Activated T-cell treated with anti-CD3 and anti-CD28 coated beads for 24 hours (primary cell): ENCODE measurements at regions not wholly inside any gene's neighbourhood (a gene's known extent, or its start where the extent isn't known, plus 50 kb on each side); places are given as distances from the start of the nearest gene placed in this dataset.

Experiments
- DNase-seq: peaks from one replicate; pipeline ENCODE4 v3.0.0-alpha.2; 2020; ENCODE audit warnings: low read depth

GRCh38 chr10:113967126-113967525, 76.5 kb upstream of the ADRB1 start:
- no peak for DNase-seq

DNA sequence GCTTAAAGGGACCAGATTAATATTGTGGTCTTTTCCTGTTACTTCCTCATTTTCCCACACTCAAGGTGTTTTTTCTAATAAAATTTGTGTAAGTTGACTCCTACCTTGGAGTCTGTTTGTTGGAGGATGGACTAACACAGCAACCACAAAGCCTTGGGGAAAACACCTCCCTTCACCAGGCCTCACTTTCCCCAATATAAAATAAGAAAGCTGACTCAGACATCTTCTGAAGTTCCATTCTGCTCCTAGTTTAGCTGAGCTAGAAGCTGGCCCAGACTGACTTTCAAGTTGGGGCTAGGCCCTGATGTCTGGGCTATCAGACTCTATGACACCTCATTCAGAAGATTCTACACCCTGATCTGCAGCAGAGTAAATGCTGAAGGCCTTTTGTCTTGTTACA, 73.0 kb upstream of the ADRB1 start:
- no peak for DNase-seq

GRCh38 chr10:113971349-113971973, 72.2 kb upstream of the ADRB1 start:
- DNase-seq = no peak

GRCh38 chr10:113977174-113977573, 66.5 kb upstream of the ADRB1 start:
- DNase-seq = no peak

DNA sequence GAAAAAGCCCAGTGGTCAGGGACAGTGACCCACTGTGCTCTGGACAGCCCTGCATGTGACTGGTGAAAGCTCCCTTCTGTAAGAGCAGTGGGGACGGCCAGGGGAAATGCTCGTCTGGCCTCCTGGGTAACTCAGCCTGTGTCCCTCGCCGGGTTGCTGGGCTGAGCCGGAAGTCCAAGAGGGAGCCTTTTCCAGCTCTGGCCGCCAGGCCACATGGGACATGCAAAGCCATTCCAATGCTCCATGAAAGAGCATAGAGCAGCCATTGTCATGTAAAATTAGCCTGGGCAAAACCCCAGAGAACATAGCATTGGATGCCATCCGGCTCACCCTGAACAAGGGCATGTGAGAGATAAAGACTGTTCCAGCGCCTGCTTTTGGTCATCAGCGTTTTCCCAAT, 64.9 kb upstream of the ADRB1 start:
- DNase-seq = no peak

- no peak for DNase-seq
These were observed 64.3 kb upstream of the ADRB1 start for GRCh38 chr10:113979409-113979808.

DNA sequence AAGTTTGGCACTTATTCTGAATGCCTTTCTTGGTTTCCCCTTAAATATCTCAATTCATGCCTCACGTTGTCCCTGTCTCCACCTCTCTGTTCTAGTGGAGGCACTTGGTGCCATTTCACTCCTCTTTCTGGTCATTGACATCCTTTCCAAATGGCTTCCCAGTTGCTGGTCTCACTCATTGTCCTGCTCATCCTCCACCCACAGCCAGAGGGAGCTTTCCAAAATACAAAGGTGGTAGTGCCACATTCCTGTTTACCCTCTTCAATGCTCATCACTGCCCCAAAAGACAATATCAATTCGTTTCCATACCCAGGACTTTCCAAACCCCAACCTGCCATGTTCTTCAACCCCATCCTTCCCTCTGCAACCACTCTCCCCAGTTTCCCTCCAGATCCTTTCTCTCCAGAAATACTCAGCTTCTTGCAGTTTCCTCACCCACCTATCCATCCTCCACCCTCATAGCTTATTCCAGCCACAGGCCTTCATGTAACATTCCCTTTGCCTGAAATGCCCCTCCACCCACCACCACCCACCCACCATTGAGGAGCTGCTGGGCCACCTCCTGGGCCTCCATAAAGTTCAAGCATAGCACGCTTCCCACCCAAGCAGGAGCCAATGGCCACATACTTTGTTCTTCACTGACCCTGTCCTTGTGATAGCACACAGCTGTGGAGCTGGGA, 63.1 kb upstream of the ADRB1 start:
- DNase-seq = no peak

DNA sequence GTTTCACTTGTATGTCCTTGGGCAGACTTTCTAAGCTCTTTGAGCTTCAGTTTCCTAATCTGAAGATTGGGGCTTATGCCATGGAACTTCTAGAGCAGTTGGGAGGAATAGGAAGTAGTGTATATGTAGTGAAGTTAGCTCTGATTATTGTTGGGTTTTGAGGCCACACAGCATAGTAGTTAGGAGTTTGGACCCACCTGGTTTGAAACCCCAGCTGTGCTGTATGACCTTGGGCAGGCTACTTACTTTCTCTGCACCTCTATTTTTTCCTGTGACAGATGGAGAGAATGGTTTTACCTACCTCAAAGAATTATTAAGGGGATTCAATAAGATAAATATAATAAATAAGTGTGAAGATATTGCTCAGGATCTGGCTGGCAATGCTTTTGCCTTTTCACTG, 61.4 kb upstream of the ADRB1 start:
- DNase-seq = no peak

- no peak for DNase-seq
These were observed 60.9 kb upstream of the ADRB1 start for GRCh38 chr10:113982769-113983168.

DNA sequence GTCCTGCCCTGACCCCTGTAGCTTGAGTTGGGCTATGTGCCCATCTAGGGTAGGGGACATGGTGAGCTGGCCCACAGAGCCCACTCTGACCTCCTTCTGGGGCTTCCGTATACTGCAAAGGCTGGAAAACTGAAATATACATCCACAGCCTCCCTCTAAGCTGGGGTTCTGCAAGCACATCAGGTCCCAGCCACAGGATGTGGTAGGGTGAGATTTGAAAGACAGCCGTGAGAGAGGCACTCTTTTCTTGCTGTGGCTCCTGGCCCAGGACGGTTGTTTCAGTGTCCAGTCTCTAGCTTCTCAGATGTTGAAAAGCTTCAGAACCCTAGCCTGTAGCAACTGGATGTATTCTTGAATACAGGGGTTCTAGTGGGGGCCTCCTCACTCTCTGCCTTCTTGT, 60.1 kb upstream of the ADRB1 start:
- DNase-seq = no peak

DNA sequence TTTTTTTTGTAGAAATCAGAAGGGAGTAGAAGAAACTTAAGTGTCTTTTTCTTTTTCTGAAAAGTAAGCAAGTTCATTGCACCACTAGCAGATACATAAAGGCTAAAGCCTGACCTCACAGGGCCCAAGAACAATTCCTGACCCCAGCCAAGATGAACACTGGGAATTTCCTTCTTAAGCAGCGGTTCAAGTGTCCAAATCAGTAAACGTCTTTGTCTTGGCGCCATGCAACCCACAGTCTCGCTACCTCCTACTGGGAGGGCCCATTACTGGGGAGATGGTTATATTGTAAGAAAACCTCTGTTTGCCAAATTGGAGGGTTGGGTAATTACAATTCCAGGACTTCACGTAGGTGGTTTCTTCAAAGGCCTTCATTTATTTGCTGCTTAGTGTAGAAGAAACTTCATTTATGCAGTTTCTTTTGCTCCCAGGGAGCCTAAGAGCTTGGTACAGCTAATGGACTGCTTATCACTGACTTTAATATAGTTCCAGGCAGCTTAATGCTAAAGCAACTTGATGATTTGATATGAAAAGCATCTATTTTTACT, 58.3 kb upstream of the ADRB1 start:
- no peak for DNase-seq

DNA sequence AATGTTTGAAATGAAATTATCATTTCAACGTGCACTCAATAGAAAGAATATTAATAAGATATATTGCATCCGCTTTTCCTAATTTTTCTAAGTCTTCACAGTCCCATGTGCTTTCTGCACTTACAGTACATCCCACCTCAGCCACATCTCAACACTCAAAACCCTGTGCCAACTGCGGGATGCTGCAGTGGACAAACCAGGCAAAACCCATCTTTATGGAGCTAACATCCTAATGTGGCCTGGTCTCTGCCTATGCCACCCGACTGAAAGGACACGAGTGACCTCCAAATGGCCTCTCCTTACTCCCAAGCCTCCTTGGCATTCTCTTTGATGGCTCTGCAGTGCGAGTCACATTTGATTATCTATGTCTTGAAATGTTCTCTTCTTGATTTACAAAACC, 57.4 kb upstream of the ADRB1 start:
- no peak for DNase-seq

GRCh38 chr10:113987156-113987555, 56.5 kb upstream of the ADRB1 start:
- DNase-seq = no peak

- DNase-seq = no peak
These were observed 55.9 kb upstream of the ADRB1 start for GRCh38 chr10:113987805-113988204.

DNA sequence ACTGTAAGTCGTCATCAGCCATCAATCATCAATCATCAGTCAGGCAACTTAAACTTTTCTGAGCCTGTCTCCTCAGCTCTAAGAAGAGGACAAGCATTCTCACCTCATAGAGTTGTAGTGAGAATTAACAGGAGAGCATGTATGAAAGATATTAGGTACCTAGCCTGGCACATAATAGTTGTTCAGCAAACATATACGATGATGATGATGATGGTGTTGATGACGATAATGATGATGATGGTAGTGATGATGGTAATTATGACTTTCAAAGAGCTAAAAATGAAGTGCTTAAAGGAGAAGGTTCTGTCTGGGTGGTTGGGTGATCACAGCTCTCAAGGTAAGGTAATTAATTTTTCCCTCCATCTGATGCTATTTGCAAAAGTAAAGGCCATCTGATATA, 55.1 kb upstream of the ADRB1 start:
- no peak for DNase-seq

DNA sequence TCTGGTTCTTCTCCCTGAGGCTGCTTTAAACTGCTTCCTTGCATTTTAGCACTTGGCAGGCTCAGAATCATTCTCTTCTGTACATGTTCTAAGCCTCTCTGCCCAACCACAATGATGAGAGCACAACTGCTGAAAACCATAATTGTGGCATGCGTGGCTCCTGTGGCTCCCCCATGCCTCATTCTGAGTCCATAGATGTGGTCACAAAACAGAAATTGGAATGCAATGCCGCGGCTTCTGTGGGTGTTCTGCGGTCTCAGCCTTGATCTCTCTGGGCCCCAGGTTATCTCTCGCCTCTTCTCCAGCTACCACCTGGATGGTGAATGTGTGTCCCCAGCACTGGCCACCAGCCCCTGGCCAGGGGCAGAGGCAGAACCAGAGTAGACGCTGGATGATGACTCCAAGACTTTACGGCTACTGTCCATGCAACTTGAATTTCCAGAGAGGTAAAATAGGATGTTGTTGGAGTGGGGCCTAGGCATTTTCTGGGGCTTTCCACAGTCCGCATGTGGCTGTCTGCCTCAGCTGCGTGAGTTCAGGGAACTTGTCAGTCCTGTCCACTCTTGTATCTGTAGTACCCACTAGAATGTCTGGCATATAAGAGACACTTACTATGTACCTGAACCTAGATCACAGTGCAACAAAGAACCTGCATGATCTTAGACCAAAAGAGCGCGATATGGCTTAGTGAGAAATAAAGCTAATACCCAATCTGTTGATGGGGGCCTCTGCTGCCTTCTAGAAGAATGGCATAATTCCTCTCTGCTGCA, 52.4 kb upstream of the ADRB1 start:
- peak; percentile 7 for DNase-seq

GRCh38 chr10:113992471-113993011, 51.1 kb upstream of the ADRB1 start:
- no peak for DNase-seq

DNA sequence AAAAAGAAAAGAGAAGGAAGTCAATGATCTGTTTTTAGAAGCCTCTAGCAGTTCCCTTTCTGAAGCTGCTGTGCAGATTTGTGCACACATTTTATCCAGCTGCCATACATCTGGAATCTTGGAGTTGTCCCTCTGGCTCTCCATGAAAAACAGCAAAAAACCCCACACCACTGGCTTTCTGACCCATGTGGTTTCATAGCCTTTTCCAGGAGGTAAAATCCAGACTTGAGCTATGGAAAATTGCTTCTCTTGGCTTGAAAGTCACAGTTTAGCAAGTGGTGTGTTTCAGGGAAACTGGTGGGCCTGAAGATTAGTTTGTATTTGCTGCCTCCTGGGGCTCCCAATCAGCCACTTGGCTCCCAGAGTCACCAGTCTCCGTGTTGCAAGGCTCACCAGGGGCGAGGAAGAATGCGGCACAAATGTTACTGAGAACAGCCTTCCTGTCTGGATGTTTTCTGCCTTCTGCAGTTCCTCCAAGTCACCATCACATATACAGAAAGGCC, 50.1 kb upstream of the ADRB1 start:
- no peak for DNase-seq
